ENCODE measurements at regions not wholly inside any gene's neighbourhood (a gene's known extent, or its start where the extent isn't known, plus 50 kb on each side); places are given as distances from the start of the nearest gene placed in this dataset.

DNA sequence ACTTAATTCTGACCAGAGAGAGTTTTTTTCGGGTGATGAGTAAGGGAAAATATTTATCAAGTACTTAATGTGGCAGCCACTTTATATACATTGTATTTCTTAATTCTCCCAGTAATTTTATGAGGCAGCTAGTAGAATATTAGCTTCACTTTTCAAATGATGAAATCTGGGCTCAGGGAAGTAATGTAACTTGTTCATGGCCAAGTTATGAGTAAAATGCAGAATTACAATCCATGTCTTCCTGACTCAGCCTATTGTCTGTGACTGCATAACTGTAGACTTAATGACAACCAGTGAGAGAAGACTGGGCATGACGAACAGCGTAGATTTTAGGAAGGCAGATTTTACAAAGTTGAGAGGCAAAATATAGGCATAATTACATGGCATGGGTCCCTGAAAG lies 106.7 kb upstream of the MIS18BP1 start:
- no peak overlapping the region for H2AFZ ChIP-seq (ENCODE audit: control insufficient read depth, low read length)
- no peaks in the 10 kb centered on the region for H3K9me1 ChIP-seq (ENCODE audit: control insufficient read depth, extremely low read depth, insufficient read depth, low read length)
- no peak overlapping the region for H3K27ac ChIP-seq (ENCODE audit: control insufficient read depth, insufficient read depth, low read length)
- no peak overlapping the region for H3K4me3 ChIP-seq (ENCODE audit: control insufficient read depth in 2 of 3, extremely low read depth in 1 of 3, insufficient read depth in 2 of 3, low read depth in 1 of 3, low read length in 3 of 3)
- no peaks in the 10 kb centered on the region for H3K79me2 ChIP-seq (ENCODE audit: control insufficient read depth, insufficient read depth, low read length)
- no peak overlapping the region for H3K4me2 ChIP-seq (ENCODE audit: control insufficient read depth, extremely low read depth, insufficient read depth, low read depth, low read length)
- no peaks in the 10 kb centered on the region for H3K27me3 ChIP-seq (ENCODE audit: control insufficient read depth, extremely low read depth, insufficient read depth, low read length)
- no peaks in the 10 kb centered on the region for H3K4me1 ChIP-seq (ENCODE audit: control insufficient read depth, extremely low read depth, insufficient read depth, low read length)
- TF ChIP-seq, protein P1, sequence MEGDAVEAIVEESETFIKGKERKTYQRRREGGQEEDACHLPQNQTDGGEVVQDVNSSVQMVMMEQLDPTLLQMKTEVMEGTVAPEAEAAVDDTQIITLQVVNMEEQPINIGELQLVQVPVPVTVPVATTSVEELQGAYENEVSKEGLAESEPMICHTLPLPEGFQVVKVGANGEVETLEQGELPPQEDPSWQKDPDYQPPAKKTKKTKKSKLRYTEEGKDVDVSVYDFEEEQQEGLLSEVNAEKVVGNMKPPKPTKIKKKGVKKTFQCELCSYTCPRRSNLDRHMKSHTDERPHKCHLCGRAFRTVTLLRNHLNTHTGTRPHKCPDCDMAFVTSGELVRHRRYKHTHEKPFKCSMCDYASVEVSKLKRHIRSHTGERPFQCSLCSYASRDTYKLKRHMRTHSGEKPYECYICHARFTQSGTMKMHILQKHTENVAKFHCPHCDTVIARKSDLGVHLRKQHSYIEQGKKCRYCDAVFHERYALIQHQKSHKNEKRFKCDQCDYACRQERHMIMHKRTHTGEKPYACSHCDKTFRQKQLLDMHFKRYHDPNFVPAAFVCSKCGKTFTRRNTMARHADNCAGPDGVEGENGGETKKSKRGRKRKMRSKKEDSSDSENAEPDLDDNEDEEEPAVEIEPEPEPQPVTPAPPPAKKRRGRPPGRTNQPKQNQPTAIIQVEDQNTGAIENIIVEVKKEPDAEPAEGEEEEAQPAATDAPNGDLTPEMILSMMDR (optimal IDR thresholded peaks at IDR 0.05 in 1 of 3, IDR thresholded peaks at IDR 0.05 in 1 of 3, conservative IDR thresholded peaks at IDR 0.05 in 1 of 3; ENCODE audit: extremely low read depth in 1 of 3, insufficient read depth in 2 of 3, low read length in 3 of 3): no peak
- no peak for TF ChIP-seq EZH2 (IDR thresholded peaks at IDR 0.05; ENCODE audit: low read length)
- DNase-seq (ENCODE audit: low read depth, low spot score) (no peak), FAIRE-seq (no peak)
- dilution Hi-C loops (cut with MboI; ENCODE audit: extremely low pct_ligation_motif_present, low sequenced_read_pairs): no loop called here
- H4K20me1 ChIP-seq (ENCODE audit: control insufficient read depth, extremely low read depth, insufficient read depth, low read length): no peaks in the 10 kb centered on the region
- no peak overlapping the region for H3K9ac ChIP-seq (ENCODE audit: control insufficient read depth, extremely low read depth, insufficient read depth, low read length)
- no peaks in the 10 kb centered on the region for H3K36me3 ChIP-seq (ENCODE audit: control insufficient read depth in 2 of 2, extremely low read depth in 1 of 2, insufficient read depth in 2 of 2, low read length in 2 of 2)
- no peaks in the 10 kb centered on the region for H3K9me3 ChIP-seq (ENCODE audit: control insufficient read depth, low read depth, low read length)

DNA sequence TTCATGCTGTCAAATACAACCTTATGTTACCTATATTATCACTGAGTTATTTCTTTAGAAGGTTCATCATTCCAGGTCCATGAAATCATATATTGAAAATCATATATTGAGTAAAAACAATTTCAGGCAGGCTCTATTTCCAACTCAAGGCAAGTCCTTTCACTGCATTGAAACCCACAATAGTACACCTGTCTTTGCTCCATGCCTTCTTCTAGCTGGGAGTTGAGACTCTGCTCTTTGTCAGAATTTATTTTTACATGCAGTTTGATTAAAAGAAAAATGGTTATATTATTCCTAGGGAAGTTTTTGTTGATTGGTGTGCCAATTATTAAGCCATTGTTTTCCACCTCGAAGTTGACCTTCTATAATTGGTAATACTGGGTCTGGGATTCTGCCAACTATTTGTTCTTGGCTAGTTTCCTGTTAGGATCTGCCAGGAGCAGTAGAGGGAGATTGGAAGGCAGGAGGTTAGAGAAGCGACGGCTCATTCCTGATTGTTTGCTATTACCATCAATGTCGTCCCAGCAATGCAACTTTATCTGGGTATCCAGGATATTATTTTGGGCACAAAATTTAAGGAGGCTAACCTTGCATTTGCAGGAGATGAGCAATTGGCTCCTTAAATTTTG lies 79.5 kb upstream of the MIS18BP1 start:
- FAIRE-seq (no peak), DNase-seq (ENCODE audit: low read depth, low spot score) (no peak)
- H3K9me3 ChIP-seq (ENCODE audit: control insufficient read depth, low read depth, low read length): no peaks in the 10 kb centered on the region
- no peaks in the 10 kb centered on the region for H3K36me3 ChIP-seq (ENCODE audit: control insufficient read depth in 2 of 2, extremely low read depth in 1 of 2, insufficient read depth in 2 of 2, low read length in 2 of 2)
- no peak overlapping the region for H3K9ac ChIP-seq (ENCODE audit: control insufficient read depth, extremely low read depth, insufficient read depth, low read length)
- H3K79me2 ChIP-seq (ENCODE audit: control insufficient read depth, insufficient read depth, low read length): no peaks in the 10 kb centered on the region
- no peaks in the 10 kb centered on the region for H4K20me1 ChIP-seq (ENCODE audit: control insufficient read depth, extremely low read depth, insufficient read depth, low read length)
- no peak for TF ChIP-seq EZH2 (IDR thresholded peaks at IDR 0.05; ENCODE audit: low read length)
- no peak overlapping the region for H2AFZ ChIP-seq (ENCODE audit: control insufficient read depth, low read length)
- H3K4me3 ChIP-seq (ENCODE audit: control insufficient read depth in 2 of 3, extremely low read depth in 1 of 3, insufficient read depth in 2 of 3, low read depth in 1 of 3, low read length in 3 of 3): no peak overlapping the region
- no peaks in the 10 kb centered on the region for H3K27me3 ChIP-seq (ENCODE audit: control insufficient read depth, extremely low read depth, insufficient read depth, low read length)
- no peak overlapping the region for H3K27ac ChIP-seq (ENCODE audit: control insufficient read depth, insufficient read depth, low read length)
- H3K4me2 ChIP-seq (ENCODE audit: control insufficient read depth, extremely low read depth, insufficient read depth, low read depth, low read length): no peak overlapping the region
- dilution Hi-C loops (cut with MboI; ENCODE audit: extremely low pct_ligation_motif_present, low sequenced_read_pairs): no loop called here
- H3K4me1 ChIP-seq (ENCODE audit: control insufficient read depth, extremely low read depth, insufficient read depth, low read length): no peaks in the 10 kb centered on the region
- H3K9me1 ChIP-seq (ENCODE audit: control insufficient read depth, extremely low read depth, insufficient read depth, low read length): no peaks in the 10 kb centered on the region
